DMS114 treated with DMSO at 0.1 percent for 48 hours (cell line): ENCODE measurements at regions not wholly inside any gene's neighbourhood (a gene's known extent, or its start where the extent isn't known, plus 50 kb on each side); places are given as distances from the start of the nearest gene placed in this dataset.
"Not testable (repeated sequence)": the region's sequence is repeated elsewhere in the genome, so short reads cannot be mapped to it uniquely, and the experiment has no call there.

Experiments
- DNase-seq: peaks from one replicate; lab custom pipeline; 2025; ENCODE audit not compliant: unreplicated experiment; lab: John Stamatoyannopoulos, UW

GRCh38 chr4:31442236-31442635 lies 722.1 kb downstream of the PCDH7 start:
- no peak for DNase-seq

DNA sequence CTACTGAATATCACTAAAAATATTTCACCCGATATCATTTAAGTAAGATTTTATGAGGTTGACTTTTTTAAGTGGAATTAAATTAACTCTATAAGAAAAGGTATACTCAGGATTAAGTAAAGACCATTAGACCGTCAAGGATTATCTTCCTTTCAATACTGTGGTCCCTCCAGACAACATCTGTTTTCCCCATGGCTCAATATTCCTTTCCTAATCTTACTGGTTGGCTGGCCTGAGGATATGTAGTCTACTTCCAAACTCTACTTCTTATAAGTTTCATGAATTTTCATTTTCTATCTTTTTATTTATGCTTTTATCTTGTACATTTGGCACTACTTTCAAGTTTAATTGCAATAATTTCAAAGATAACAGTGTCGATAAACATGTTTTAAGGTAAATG lies 725.4 kb downstream of the PCDH7 start:
- no peak for DNase-seq

DNA sequence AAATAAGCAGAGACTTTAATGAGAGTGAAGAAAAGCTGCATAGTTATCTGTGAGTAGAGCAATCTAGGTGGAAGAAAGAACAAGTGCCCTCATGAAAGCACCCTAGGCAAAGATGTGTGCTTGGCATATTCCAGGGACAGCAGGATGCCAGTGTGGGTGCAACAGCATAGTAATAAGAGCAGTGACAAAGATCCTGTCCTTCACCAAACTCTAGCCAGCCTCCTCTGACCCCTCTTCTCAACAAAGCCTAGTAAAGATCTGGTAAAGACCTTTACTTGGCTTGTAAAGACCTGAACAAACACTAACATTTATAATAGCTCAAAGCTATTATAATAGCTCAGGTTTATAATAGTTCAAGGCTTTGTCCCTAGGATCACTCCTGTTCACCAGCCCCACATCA lies 735.4 kb downstream of the PCDH7 start:
- no peak for DNase-seq

DNA sequence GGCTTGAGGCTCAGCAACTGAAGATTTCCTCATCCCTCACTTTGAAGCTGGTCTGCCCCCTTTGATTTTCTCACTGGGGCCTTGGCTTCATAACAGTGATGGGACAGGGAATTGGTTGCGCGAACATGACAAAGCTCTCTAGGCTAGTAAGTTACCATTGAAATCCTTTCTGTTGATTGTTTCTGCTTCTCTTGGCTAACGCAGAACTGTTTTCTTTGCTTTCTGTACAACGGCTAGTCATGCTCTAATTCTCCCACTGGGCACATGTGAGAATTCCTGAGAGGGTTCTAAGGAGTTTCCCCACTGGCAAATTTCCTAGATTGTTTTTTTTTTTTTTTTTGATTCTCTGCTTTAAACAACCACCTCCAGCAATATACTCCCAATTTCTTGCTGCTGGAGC lies 738.6 kb downstream of the PCDH7 start:
- DNase-seq: no peak

DNA sequence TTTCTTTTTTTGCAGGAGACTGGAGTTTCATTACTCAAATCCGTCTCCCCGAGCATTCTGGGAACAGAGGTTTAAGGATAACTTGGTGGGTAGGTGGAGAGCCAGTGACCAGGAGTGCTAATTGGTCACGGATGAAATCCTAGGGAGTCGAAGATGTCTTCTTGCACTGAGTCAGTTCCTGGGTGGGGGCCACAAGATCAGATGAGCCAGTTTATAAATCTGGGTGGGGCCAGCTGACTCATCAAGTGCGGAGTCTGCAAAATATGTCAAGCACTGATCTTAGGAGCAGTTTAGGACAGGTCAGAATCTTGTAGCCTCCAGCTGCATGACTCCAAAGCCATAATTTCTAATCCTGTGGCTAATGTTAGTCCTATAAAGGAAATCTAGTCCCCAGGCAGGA lies 741.3 kb downstream of the PCDH7 start:
- no peak for DNase-seq

- DNase-seq: no peak
Observed at GRCh38 chr4:31467781-31468180, 747.6 kb downstream of the PCDH7 start.

GRCh38 chr4:31474221-31474620 lies 754.1 kb downstream of the PCDH7 start:
- no peak for DNase-seq

DNA sequence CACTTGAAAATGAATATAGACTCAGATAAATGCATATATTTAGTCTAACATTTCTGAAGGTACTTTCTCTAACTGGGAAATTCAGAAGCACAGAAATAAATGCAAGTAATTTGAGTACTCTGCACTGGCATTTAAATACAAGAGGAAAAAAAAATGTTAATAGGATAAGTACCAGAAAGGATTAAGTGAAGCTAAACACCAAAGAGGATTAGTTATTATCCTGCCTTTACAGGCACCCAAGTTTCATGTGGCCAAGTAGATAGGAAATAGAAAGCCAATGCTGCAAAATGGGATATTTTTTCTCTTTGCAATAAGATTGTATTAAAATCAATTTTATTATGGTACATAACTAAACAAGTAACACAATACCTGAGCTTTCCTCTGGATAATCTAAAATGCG lies 762.5 kb downstream of the PCDH7 start:
- no peak for DNase-seq

- not testable (repeated sequence) for DNase-seq
Observed at GRCh38 chr4:31499216-31499615, 779.0 kb downstream of the PCDH7 start.

- DNase-seq: no peak
Observed at GRCh38 chr4:31516520-31516919, 796.4 kb downstream of the PCDH7 start.

DNA sequence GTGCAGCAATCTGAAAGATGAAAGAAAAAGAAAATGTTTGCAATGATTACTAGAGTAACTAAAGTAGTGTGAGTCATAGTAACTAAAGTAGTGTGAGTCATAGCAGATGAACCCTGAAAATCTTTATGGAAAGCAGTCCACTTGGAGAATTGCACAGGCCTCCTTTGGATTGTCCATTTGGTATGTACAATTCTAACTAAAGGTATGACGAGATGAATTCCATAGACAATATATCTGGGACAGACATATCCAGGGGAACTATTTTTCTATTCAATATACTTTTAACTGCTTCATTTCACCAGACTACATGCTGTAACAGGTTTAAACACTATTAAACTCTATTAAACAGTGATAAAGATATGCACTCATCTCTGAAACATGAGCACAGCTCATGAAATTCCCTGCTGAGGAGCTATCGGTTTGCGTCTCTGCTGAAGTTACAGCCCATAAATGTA lies 798.7 kb downstream of the PCDH7 start:
- DNase-seq: no peak

GRCh38 chr4:31530555-31530954 lies 810.4 kb downstream of the PCDH7 start:
- DNase-seq: no peak

DNA sequence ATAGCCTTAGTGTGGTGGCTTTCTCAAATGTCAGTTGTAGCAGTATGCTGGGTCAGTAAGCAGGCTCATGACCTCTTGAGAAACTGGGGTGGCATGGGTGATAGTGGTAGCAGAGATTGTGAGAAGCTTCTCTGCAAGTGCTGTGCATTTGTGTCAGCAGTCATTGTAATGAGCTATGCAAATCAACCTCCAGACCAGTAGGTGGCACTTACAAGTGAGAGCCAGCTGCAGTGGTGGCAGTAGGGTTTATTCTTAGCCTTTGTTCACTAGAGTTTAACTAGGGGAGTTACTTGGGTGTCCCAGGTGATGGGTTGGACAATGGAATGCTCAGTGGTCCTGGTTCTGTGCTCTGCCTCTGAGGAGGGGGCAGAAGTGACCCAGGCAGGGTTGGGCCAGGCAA lies 818.7 kb downstream of the PCDH7 start:
- DNase-seq: no peak

GRCh38 chr4:31539284-31540069 lies 819.3 kb downstream of the PCDH7 start:
- DNase-seq: no peak

GRCh38 chr4:31545330-31545729 lies 825.2 kb downstream of the PCDH7 start:
- DNase-seq: no peak

- DNase-seq: no peak
Observed at GRCh38 chr4:31545755-31546154, 825.6 kb downstream of the PCDH7 start.

DNA sequence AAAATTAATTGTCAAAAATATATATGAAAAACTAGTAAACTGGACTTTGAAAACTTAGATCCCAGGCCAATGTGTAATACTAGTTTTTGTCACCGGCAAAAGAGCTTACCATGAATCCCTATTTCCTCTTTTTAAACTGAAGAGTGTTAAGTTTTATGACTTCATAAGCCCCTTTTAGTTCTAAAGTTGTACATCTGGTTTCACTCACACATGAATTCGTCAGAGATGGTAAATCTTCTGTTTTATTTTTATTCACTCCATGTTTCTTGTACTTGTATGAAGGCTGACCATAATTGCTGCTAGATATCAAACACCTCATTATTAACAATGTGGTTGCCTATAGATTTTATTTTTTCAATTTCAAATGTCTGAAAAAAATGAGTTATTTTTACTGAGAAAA lies 827.9 kb downstream of the PCDH7 start:
- DNase-seq: no peak

GRCh38 chr4:31548823-31549222 lies 828.7 kb downstream of the PCDH7 start:
- DNase-seq: no peak

DNA sequence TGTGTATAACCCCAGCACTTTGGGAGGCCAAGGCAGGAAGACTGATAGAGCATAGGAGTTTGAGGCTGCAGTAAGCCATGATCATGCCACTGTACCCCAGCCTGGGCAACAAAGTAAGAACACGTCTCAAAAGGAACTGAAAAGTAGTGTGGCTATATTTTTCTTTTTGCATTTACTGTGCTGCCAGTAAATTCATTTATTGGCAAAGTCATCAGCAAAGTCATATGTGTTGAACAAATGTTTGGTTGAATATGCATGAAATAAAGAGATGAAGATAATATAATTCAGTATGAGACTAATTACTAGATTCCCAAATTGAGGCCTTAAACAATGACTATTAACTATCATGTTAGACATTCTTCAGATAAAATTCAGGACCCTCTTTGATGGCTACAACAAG lies 829.1 kb downstream of the PCDH7 start:
- DNase-seq: no peak

GRCh38 chr4:31557437-31557836 lies 837.3 kb downstream of the PCDH7 start:
- DNase-seq: no peak

DNA sequence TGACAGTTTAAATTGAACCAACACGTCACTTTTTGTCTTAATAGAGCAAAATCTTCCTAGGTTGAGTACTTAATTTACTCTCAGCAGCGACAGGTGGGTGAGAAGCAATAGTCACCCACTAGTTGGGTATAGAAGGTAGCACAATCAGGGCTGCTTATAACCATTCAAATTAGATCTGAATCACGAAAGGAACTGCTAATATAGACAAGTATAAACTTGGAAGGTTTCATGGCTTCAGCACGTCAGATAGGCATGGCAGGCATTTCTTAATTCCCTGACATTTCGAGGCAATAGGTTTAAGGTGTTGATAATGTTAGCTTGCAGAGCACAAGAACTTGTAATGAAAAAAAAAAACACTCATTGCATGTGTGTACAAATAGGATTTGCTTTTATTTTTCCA lies 853.4 kb downstream of the PCDH7 start:
- no peak for DNase-seq

- DNase-seq: no peak
Observed at GRCh38 chr4:31575504-31575903, 855.3 kb downstream of the PCDH7 start.

DNA sequence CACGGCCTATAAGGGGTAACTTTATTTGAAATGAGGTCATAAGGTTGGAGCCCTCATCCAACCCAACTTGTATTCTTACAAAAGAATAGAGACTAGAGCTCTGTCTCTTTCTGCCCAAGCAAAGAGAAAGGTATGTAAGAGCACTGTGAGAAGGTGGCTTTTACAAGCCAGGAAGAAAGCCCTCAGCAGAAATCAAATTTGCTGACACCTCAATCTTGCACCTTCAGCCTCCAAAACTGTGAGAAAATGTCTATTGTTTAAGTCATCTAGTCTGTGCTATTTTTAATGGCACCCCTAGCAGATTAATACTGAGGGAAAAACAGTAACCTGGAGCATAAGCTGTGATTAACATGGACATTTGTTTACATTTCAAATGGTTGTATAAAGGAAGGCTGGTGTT lies 860.7 kb downstream of the PCDH7 start:
- no peak for DNase-seq
